NCI-H1105 treated with DMSO at 0.1 percent for 48 hours (cell line): ENCODE measurements at regions not wholly inside any gene's neighbourhood (a gene's known extent, or its start where the extent isn't known, plus 50 kb on each side); places are given as distances from the start of the nearest gene placed in this dataset.

Experiments used
- DNase-seq: peaks from one replicate; lab custom pipeline; 2025; lab: John Stamatoyannopoulos, UW

DNA sequence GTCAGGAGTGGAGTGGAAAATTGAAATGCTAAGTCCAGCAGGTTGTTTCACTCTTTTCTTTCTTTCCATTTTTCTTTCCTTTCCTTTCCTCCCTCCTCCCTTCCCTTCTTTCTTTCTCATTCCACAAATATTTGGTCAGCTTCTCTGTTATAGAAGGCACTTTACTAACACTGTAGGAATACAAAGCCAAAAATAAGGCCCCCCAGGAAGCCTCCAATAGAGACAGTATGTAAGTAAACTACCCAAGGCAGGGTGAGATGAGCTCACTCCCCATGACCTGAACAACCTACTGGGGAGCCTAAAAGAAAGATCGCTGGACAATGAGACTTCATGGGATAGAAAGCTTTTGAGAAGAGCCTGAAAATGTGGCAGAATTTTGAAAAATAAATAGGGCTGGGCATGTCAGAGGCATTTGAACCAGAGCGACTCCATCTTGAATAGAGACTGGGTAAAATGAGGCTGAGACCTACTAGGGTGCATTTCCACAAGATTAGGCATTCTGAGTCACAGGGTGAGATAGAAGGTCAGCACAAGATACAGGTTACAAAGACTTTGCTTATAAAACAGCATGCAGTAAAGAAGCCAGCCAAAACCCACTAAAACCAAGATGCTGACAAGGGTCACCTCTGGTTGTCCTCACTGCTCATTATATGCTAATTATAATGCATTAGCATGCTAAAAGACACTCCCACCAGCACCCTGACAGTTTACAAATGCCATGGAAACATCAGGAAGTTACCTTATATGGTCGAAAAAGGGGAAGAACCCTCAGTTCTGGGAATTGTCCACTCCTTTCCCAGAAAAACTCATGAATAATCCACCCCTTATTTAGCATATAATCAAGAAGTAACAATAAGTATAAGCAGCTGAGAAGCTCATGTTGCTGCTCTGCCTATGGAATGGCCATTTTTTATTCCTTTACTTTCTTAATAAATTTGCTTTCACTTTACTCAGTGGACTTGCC, 158.9 kb upstream of the EGFLAM start:
- no peak for DNase-seq

DNA sequence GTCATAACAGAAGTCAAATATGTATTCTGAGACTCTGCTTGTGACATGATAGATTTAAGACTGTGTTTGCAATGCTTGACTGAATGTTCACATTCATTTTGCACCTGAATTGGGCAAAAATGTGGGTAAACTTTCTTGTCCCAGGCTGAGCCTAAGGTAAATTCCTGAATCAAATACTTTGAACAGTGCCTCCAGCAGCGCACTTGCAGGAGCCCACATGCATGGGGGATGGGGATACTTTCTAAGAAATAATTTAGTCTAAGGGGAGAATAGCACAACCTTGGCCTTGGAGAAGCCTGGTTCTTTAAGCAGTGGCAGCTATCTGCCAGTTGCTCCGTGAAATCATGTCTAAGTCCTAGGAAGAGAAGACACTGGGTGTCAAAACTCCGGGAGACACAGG, 163.5 kb upstream of the EGFLAM start:
- no peak for DNase-seq

GRCh38 chr5:38093855-38094254, 164.5 kb upstream of the EGFLAM start:
- no peak for DNase-seq

GRCh38 chr5:38086777-38087176, 171.6 kb upstream of the EGFLAM start:
- DNase-seq: no peak

DNA sequence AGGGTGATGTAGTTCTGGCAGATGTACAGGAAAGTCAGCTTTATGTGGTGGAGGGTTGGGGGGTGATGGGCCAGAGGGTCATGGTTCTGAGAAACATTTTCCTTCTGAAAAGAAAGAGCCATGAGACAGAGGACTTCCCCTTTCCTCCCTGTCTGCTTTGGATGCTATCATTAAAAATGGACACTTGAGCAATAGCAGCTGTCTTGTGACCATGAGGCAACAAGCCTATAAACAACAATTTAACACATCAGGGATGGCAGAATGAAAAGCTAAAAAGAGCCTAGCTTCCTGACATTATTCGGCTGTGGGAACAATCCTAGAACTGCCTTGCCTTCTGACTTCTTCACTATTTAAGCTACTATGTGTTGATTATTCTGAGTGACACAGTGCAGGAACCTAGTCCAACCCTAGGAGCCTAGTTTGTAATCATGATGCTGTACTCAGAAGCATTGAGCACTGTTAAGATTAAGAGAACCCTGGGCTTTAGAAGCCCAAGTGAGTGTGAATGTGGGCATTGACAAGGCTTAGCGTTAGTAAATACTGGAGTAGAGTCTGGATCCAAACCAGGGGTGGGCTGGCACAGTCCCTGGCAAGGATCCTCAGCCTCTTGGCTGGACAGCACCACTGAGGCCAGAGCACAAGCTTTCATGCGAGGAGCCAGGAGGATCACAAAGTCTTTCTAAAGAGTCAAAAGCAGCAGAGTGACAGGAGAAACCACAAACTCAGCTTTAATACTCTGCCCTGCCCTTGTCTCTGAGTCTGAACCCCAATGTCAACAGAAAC, 178.5 kb upstream of the EGFLAM start:
- DNase-seq: no peak

DNA sequence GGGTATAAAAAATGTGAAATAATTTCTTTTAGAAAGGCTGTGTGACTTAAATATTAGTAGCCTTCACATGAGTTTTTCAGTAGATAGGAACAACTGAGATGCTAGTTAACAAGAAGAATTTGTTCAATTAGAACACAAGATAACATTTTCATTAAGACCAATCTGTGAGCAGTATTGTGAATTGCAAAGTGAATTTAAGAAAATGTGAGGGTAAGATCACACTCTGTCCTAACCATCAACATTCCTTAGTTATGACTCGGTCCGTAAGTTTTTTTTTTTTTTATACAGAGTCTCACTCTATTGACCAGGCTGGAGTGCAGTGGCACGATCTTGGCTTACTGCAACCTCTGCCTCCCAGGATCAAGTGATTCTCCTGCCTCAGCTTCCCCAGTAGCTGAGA, 180.2 kb upstream of the EGFLAM start:
- no peak for DNase-seq

DNA sequence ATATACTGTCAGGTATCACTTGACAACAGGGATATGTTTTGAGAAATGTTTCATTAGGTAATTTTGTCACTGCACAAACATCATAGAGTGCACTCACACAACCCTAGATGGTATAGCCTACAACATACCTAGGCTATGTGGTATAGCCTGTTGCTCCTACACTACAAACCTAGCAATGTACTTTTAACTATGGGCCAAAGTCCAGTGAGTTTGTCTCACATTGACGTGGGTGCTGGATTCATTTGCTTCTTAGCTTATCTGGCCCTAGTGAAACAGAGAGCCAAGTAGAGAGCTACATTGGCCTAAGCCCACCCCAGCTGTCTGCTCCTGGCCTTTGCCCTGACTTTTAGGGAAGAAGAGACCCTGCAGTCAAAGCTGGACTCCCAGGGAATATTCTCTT, 180.7 kb upstream of the EGFLAM start:
- no peak for DNase-seq

DNA sequence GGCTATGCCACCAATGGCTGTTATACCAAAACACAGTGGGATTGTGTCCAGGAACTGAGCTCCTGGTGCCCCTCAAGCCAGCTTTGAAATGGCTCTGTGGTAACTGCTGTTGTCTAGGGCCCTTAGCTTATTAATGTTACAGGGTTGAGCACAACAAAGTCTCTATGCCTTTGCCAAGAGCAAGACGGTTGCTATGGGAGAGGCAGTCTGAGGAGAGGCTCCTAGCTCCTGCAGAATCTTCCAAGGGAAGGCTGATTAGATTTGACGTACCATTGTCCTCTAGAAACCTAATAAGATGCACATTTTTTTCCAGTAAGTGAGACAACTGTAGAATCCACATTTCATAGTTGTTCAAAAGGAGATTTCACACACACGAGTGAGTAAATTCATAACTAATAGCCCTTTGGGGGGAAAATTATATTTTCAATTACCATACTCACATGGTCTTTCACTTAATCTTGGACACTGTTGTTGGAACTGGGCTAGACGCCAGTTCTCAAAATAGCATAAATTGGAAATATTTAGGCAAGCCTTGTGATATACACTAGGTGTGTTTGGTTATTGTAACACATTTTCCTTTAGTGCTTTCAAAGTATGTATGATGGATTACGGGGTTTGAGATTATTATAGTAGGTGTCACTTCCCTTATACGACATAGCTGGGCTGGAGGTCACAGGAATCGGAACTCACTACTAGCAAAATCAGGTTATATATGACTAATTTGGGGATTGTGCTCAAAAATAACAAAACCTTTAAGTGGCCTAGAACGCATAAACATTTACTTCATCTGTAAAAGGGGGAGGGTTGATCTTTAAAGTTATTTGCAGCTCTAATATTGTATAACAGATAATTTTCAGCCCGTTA, 186.3 kb upstream of the EGFLAM start:
- DNase-seq: no peak

- no peak for DNase-seq
Measured at GRCh38 chr5:38070304-38070950, 187.9 kb upstream of the EGFLAM start.

DNA sequence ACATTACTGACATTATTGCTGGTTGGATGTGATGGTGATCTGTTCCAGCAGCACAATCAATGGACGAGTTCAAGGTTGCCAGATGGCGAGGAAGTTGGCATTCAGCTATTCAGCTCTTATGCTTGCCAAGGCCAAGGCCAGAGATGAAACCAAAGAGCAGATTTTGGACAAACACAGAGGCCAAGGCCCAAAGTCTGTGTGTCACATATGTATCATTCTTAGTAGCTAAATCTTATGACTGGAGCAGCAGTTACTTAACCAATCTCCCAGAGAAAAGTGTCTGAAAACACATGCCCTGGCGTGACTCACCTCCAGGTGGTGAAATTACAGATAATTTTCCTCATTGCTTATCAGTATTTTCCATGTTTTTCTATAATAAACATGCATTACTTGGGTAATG, 189.0 kb upstream of the EGFLAM start:
- no peak for DNase-seq

GRCh38 chr5:38060354-38060753, 198.0 kb upstream of the EGFLAM start:
- no peak for DNase-seq

- no peak for DNase-seq
Measured at GRCh38 chr5:38059876-38060275, 198.5 kb upstream of the EGFLAM start.

GRCh38 chr5:38051711-38052511, 206.4 kb upstream of the EGFLAM start:
- no peak for DNase-seq

- no peak for DNase-seq
Measured at GRCh38 chr5:38048400-38048799, 208.6 kb upstream of the GDNF start.

DNA sequence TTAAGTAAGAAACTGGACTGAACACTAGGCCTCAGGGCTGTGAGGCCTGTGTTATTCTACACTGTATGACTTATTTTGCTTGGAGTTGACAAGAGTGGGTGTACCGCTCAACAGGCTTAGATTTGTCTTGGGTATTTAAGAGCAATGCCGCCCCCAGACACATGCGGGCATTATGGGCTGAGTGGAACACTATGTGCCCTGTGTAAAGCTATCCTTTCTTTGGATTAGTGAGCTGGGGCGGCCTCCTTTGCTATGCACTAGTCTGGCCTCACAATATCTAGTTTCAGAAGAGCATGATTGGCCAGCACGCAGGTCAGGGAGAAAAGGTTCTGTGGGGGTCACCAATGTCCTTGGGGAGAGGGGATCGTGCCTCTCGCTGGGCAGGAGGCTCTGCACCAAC, 206.3 kb upstream of the GDNF start:
- DNase-seq: no peak

DNA sequence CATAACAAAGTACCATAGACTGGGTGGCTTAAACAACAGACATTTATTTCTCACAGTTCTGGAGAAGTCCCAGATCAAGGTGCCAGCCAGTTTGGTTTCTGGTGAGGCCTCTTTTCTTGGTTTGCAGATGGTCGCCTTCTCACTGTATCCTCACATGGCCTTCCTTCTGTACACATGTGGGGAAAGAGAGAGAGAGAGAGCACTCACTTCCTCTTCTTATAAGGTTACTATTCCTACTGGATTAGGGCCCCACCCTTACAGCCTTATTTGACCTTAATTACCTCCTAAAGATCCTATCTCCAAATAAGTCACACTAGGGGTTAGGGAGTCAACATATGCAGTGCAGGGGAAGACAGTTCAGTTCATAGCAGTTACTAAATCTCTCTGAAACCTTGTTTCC, 205.6 kb upstream of the GDNF start:
- no peak for DNase-seq

- DNase-seq: no peak
Measured at GRCh38 chr5:38039826-38040225, 200.0 kb upstream of the GDNF start.

- DNase-seq: no peak
Measured at GRCh38 chr5:38039091-38039490, 199.2 kb upstream of the GDNF start.

DNA sequence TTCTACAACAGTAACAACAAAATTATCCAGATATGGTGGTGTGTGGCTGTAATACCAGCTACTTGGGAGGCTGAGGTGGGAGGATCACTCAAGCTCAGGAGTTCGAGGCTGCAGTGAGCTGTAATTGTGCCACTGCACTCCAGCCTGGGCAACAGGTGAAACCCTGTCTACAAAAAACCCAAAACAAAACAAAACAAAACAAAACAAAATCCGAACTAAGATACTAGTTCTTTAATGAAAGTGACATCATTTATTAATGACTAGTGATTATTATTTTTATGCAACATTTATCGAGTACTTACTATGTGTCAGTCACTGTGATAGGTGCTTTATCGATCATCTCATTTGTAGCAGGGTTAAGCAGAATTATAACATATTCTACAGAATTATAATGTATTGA, 196.9 kb upstream of the GDNF start:
- DNase-seq: no peak

GRCh38 chr5:38032149-38032548, 192.3 kb upstream of the GDNF start:
- DNase-seq: no peak

- no peak for DNase-seq
Measured at GRCh38 chr5:38031304-38031703, 191.5 kb upstream of the GDNF start.
